ENCODE measurements at regions not wholly inside any gene's neighbourhood (a gene's known extent, or its start where the extent isn't known, plus 50 kb on each side); places are given as distances from the start of the nearest gene placed in this dataset.

DNA sequence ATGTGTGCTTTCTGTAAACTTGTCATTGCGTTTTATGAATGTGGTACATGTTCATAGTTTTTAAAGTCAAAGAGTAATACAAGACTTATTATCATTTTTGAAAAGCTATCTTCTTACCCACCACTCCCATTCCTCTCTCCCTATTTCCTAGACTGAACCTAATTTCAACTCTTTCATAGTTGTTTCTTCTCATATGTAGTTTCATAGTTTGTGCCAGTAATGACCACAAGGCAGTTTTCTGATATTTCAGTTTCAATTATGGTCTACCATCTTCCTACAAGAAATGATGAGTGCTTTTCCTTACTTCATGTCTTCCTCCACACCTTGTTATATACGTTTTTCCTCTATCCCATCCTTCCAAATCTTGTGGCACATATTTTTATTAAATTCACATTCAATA, 445.0 kb upstream of the GOLIM4 start:
- H3K27me3 ChIP-seq (ENCODE audit: control insufficient read depth, insufficient read depth, low read length), result no peaks in the 10 kb centered on the region
- H3K9me1 ChIP-seq (ENCODE audit: insufficient read depth, low read length), result no peaks in the 10 kb centered on the region
- POLR2A ChIA-PET (ENCODE audit: unreplicated experiment), result no interaction called here
- intact Hi-C loops (cut with micrococcal nuclease) (no loop called here), in situ Hi-C loops (cut with MboI; ENCODE audit: low sequenced_read_pairs) (no loop called here), dilution Hi-C loops (cut with HindIII; ENCODE audit: low sequenced_read_pairs, unreplicated experiment) (no loop called here)
- no peak overlapping the region for H3K27ac ChIP-seq (ENCODE audit: insufficient read depth, low read length)
- no peak overlapping the region for H4K91ac ChIP-seq (ENCODE audit: insufficient read depth, low read depth, low read length)
- no peak overlapping the region for H2AK5ac ChIP-seq (ENCODE audit: low read depth, low read length)
- no peak overlapping the region for H2BK5ac ChIP-seq (ENCODE audit: low read depth, low read length, poor library complexity, severe bottlenecking)
- H4K20me1 ChIP-seq (ENCODE audit: insufficient read depth, low read length), result no peaks in the 10 kb centered on the region
- H3K4me2 ChIP-seq (ENCODE audit: low read depth, low read length), result no peak overlapping the region
- no peak overlapping the region for H3K9ac ChIP-seq (ENCODE audit: low read depth, low read length)
- no peak for TF ChIP-seq MXI1 (IDR thresholded peaks at IDR 0.05; ENCODE audit: borderline replicate concordance, low read depth, low read length)
- no peak for TF ChIP-seq RFX5 (IDR thresholded peaks at IDR 0.05; ENCODE audit: low read depth, low read length)
- no peak for TF ChIP-seq CHD1 (IDR thresholded peaks at IDR 0.05; ENCODE audit: low read depth, low read length)
- TF ChIP-seq, protein P1, sequence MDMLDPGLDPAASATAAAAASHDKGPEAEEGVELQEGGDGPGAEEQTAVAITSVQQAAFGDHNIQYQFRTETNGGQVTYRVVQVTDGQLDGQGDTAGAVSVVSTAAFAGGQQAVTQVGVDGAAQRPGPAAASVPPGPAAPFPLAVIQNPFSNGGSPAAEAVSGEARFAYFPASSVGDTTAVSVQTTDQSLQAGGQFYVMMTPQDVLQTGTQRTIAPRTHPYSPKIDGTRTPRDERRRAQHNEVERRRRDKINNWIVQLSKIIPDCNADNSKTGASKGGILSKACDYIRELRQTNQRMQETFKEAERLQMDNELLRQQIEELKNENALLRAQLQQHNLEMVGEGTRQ (IDR thresholded peaks at IDR 0.05; ENCODE audit: low read depth, low read length), result no peak
- no peak for TF ChIP-seq FOS (IDR thresholded peaks at IDR 0.05; ENCODE audit: low read depth, low read length)
- no peak for TF ChIP-seq CTCF (conservative IDR thresholded peaks at IDR 0.05; ENCODE audit: low read depth, low read length)
- TF ChIP-seq MAZ (IDR thresholded peaks at IDR 0.05; ENCODE audit: borderline replicate concordance, low read depth, low read length), result no peak
- no peak for TF ChIP-seq NFE2L2 (IDR thresholded peaks at IDR 0.05; ENCODE audit: low read depth, low read length)
- TF ChIP-seq RCOR1 (IDR thresholded peaks at IDR 0.05; ENCODE audit: insufficient replicate concordance, low read length), result no peak
- no peak for TF ChIP-seq CEBPB (IDR thresholded peaks at IDR 0.05; ENCODE audit: low read depth, low read length)
- TF ChIP-seq RAD21 (IDR thresholded peaks at IDR 0.05; ENCODE audit: low read length), result no peak
- no peak for TF ChIP-seq BHLHE40 (IDR thresholded peaks at IDR 0.05; ENCODE audit: low read depth, low read length)
- no peak overlapping the region for H2AK9ac ChIP-seq (replicated peaks; ENCODE audit: low read depth, low read length, poor library complexity)
- H3K4me1 ChIP-seq (ENCODE audit: control insufficient read depth, insufficient read depth, low read length), result peaks cover 2% of the 10 kb centered on the region; the same call in 1 of the 2 replicates
- no peak overlapping the region for H3K14ac ChIP-seq (replicated peaks; ENCODE audit: low read depth, low read length)
- H3K4ac ChIP-seq (ENCODE audit: low read depth, low read length), result no peak overlapping the region
- no peak overlapping the region for H2BK120ac ChIP-seq (ENCODE audit: low read depth, low read length)
- H3K9me3 ChIP-seq (ENCODE audit: control insufficient read depth, insufficient read depth, low read length), result no peaks in the 10 kb centered on the region
- H3K79me1 ChIP-seq (ENCODE audit: low read depth in 1 of 2, low read length in 2 of 2), result no peaks in the 10 kb centered on the region
- ATAC-seq (ENCODE audit: low read depth) (no peak), DNase-seq (no peak)
- no peak overlapping the region for H4K8ac ChIP-seq (ENCODE audit: low read depth in 2 of 2, low read length in 2 of 2)
- CTCF ChIA-PET, result no interaction called here
- no peak overlapping the region for H4K5ac ChIP-seq (ENCODE audit: low read depth, low read length)
- no peak overlapping the region for H3K4me3 ChIP-seq (ENCODE audit: insufficient read depth, low read depth, low read length)
- H2BK15ac ChIP-seq (ENCODE audit: low read depth, low read length), result no peak overlapping the region
- H3K36me3 ChIP-seq (ENCODE audit: control insufficient read depth, insufficient read depth, low read length), result no peaks in the 10 kb centered on the region
- no TSS peak for BruUV-seq (replicated peaks)
- no peak overlapping the region for H2BK20ac ChIP-seq (ENCODE audit: low read depth, low read length)
- no peak overlapping the region for H2AFZ ChIP-seq (replicated peaks; ENCODE audit: low read length, poor library complexity)
- H3K23ac ChIP-seq (ENCODE audit: low read depth, low read length), result no peak overlapping the region
- no peak overlapping the region for H3K56ac ChIP-seq (ENCODE audit: extremely low read depth, insufficient read depth, low read length)
- no CpG with 5 or more reads among the region's 2 CpGs for WGBS, 2 experiments (ENCODE audit: extremely low coverage in 2 of 2, insufficient read length in 1 of 2)
- H3K18ac ChIP-seq (ENCODE audit: low read depth, low read length), result no peak overlapping the region
